LNCAP (cell line): ENCODE measurements at regions not wholly inside any gene's neighbourhood (a gene's known extent, or its start where the extent isn't known, plus 50 kb on each side); places are given as distances from the start of the nearest gene placed in this dataset.

Experiments used
- TF ChIP-seq, protein P1 (sequence below): fragments of 450-650 bp; IDR thresholded peaks from 2 replicates; pipeline ENCODE4 v1.5.1; 2017; ENCODE audit warnings: mild to moderate bottlenecking

DNA sequence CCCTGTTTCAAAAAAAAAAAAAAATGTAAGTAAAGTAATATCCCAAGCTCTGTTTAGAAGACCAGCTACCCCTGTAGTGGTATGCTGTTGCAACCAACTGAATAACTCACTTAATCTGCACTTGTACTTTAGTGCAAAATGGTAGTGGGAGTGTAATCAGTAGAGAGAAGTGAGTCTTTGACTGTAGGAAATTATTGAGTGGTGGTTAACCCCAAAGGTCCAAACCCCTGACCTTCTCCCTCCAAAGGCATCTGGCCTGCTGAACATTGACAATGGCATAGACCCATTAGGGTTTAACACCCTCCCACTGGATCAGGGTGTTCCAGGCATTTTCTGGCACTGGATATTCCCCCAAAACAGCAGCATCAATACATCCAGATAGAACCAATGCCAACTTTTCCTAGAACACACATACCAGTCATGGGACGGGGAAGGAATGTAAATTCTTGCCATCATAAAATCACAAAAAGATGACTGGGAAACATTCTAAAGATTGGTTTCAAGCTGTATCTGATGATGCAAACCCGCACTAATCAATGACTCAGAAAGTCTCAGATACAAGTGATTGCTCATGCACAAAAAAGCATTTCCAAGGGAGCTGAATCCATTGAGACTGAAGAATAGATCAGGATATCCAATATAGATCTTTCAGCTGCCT, 110.3 kb downstream of the MRPL39 start:
- TF ChIP-seq, protein P1, sequence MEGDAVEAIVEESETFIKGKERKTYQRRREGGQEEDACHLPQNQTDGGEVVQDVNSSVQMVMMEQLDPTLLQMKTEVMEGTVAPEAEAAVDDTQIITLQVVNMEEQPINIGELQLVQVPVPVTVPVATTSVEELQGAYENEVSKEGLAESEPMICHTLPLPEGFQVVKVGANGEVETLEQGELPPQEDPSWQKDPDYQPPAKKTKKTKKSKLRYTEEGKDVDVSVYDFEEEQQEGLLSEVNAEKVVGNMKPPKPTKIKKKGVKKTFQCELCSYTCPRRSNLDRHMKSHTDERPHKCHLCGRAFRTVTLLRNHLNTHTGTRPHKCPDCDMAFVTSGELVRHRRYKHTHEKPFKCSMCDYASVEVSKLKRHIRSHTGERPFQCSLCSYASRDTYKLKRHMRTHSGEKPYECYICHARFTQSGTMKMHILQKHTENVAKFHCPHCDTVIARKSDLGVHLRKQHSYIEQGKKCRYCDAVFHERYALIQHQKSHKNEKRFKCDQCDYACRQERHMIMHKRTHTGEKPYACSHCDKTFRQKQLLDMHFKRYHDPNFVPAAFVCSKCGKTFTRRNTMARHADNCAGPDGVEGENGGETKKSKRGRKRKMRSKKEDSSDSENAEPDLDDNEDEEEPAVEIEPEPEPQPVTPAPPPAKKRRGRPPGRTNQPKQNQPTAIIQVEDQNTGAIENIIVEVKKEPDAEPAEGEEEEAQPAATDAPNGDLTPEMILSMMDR: no peak

DNA sequence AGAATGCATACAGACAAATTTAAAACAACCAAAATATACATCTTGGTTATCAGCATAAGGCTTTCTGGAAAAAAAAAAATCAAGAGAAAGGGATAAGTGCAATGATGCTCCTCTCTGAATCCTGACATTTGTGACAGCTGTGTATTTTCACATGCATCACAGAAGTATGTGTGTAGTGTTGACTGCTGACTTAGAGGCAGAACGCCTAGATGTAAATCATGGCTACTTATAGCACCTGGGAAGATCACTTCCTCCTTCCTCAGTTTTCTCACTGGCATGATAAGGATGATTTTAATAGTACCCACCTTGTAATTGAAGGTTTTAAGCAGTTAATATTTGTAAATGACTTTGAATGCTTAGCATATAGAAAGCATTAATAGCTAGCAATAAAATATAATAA, 112.5 kb downstream of the MRPL39 start:
- TF ChIP-seq, protein P1: no peak

DNA sequence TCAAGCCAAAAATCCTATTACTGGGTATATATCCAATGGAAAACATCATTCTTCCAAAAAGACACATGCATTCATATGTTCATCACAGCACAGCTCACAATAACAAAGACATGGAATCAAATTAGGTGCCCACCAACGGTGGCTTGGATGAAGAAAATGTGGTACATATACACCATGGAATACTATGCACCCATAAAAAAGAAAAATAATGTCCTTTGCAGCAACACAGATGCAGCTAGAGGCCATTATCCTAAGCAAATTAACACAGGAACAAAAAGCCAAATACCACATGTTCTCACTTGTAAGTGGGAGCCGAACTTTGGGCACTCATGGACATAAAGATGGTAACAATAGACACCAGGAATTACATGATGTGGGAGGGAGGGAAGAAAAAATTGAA, 113.6 kb downstream of the MRPL39 start:
- TF ChIP-seq, protein P1: no peak

DNA sequence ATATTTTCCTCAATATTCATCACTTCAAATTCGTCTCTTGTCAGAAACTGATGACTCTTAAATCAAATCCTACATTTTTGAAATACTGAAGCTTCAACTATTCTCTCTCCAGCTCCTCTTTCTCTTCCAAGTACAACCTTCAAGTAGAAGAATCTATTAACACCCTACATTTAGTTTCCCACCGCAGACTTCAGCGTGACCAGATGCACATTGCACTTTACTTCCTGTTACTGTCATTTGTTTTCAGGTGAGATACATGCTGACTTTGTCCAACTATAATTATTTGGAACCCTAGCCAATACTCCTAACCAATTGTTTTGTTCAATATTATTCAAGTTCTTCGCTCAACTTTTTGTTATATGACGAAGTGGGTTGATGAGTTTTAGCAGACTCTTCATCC, 116.0 kb downstream of the MRPL39 start:
- TF ChIP-seq, protein P1: no peak

DNA sequence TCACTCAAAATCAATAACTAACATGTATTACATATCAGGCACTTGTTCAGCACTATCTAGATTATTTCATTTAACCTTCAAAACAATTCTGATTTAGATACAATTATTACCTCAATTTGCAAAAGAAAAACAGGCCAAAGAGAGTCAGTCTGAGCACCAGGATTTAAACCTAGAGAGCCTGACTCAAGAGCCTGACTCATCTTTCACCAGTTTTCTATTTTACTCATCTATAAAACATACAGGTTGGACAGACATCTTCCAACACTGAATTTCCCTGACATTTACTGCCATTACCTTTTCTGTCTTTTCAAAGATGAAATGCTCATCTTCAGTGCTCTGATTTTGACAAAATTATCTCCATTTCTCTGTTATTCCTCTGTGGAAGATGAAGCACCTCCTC, 116.5 kb downstream of the MRPL39 start:
- TF ChIP-seq, protein P1: no peak

DNA sequence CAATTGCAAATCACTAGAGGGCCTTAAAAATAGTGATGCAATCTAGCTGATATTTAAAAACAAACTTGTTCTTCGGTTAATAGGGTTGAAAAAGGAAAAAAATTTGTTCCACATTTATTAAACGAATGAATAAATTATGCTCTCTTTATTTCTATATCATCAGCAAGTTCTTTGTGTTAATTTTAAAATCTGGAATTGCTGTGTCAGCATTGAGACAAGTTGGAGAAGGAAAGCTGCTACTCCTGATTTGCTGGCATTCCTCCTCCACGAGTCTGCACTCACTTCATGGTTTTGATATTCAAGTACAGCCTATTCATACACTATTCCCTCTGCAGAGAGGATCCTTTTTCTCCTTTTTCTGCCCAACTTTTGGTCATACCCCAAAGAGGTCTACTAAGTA, 117.6 kb downstream of the MRPL39 start:
- TF ChIP-seq, protein P1: no peak

DNA sequence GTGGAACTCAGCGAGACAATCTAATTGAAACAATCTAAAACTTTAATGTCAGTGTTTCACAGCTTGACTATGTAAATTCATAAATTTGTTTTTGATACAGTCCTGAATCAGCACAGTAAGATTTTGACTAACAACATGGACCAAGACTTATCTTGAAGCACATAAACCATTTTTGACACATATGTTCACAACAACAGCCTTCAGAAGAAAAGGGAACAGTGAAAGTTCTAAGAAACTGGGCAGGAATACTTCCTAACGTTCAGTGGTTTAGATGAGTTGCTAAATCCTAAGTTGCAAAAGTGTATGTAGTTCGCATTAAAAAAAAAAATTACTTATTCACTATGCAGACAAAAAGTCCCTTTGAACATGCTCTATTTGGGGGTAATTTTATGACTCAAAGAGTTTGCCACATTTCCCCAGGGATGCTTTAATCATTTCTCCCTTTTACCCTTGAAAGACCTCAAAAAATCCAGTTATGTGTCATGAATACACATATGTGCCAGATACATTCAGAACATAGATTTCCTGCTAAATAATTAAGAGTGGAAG, 120.2 kb downstream of the MRPL39 start:
- TF ChIP-seq, protein P1: no peak

DNA sequence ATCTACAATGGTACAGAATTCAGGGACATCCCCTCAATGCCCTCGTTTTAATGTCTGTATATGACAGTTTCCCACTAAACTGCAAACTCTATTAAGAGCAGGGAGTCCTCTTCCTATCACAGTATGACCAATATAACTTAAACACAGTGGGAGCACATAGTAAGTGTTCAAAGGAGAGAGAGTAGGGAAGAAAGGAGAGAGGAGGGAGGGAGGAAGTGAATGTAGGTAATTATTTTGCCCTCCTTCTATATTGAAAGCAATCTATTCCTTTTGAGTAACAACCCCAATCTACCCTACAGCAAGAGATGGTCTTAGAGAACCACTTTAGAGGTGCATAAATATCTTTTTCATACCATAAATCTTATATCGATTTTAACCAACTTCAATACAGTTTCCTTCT, 121.4 kb downstream of the MRPL39 start:
- TF ChIP-seq, protein P1: no peak
